HEK293T (cell line): ENCODE measurements at regions not wholly inside any gene's neighbourhood (a gene's known extent, or its start where the extent isn't known, plus 50 kb on each side); places are given as distances from the start of the nearest gene placed in this dataset.

Experiments used
- CTCF ChIA-PET: fragments of 350-600 bp; formaldehyde crosslinking; extraction: SDS; loops from one replicate; lab custom pipeline; 2021; ENCODE audit warnings: antibody characterized with exemption, inconsistent platforms; lab: Yijun Ruan, JAX
- POLR2A ChIA-PET: fragments of 350-600 bp; formaldehyde crosslinking; extraction: SDS; loops from one replicate; lab custom pipeline; 2020; ENCODE audit warnings: antibody characterized with exemption, inconsistent platforms; lab: Yijun Ruan, JAX
- DNase-seq: peaks from one replicate; pipeline ENCODE4 v3.0.0; 2012; ENCODE audit warnings: mixed read lengths; ENCODE audit errors: extremely low spot score
- ARNT ChIP-seq: fragments of 450-650 bp; IDR thresholded peaks from 2 replicates; pipeline ENCODE4 v1.6.1; 2017; ENCODE audit warnings: mild to moderate bottlenecking
- BHLHE40 ChIP-seq: fragments of 450-650 bp; IDR thresholded peaks from 2 replicates; pipeline ENCODE4 v1.6.1; 2016; ENCODE audit warnings: mild to moderate bottlenecking, moderate library complexity, borderline replicate concordance
- CTBP1 ChIP-seq: fragments of 450-650 bp; IDR thresholded peaks from 2 replicates; pipeline ENCODE4 v1.6.1; 2016; ENCODE audit warnings: borderline replicate concordance
- ELF4 ChIP-seq: fragments of 450-650 bp; IDR thresholded peaks from 2 replicates; pipeline ENCODE4 v1.6.1; 2017; ENCODE audit warnings: antibody characterized with exemption
- FOXA1 ChIP-seq: fragments of 450-650 bp; IDR thresholded peaks from 2 replicates; pipeline ENCODE4 v1.6.1; 2016; ENCODE audit warnings: mild to moderate bottlenecking
- FOXK2 ChIP-seq: fragments of 450-650 bp; IDR thresholded peaks from 2 replicates; pipeline ENCODE4 v1.6.1; 2016; ENCODE audit warnings: mild to moderate bottlenecking
- FOXM1 ChIP-seq: fragments of 450-650 bp; IDR thresholded peaks from 2 replicates; pipeline ENCODE4 v1.6.1; 2017; ENCODE audit warnings: mild to moderate bottlenecking, borderline replicate concordance
- HDGF ChIP-seq: fragments of 450-650 bp; IDR thresholded peaks from 2 replicates; pipeline ENCODE4 v1.6.1; 2017; ENCODE audit warnings: antibody characterized with exemption, borderline replicate concordance
- L3MBTL2 ChIP-seq: fragments of 450-650 bp; conservative IDR thresholded peaks from 2 replicates; pipeline ENCODE4 v1.6.1; 2016; ENCODE audit warnings: mild to moderate bottlenecking
- LEF1 ChIP-seq: fragments of 450-650 bp; IDR thresholded peaks from 2 replicates; pipeline ENCODE4 v1.6.1; 2017; ENCODE audit warnings: mild to moderate bottlenecking, borderline replicate concordance
- NFRKB ChIP-seq: fragments of 450-650 bp; IDR thresholded peaks from 2 replicates; pipeline ENCODE4 v1.6.1; 2016; ENCODE audit warnings: mild to moderate bottlenecking, moderate library complexity
- SP1 ChIP-seq: fragments of 450-650 bp; IDR thresholded peaks from 2 replicates; pipeline ENCODE4 v1.6.1; 2017
- SUZ12 ChIP-seq: fragments of 450-650 bp; IDR thresholded peaks from 2 replicates; pipeline ENCODE4 v1.6.1; 2016; ENCODE audit warnings: mild to moderate bottlenecking
- TARDBP ChIP-seq: fragments of 450-650 bp; IDR thresholded peaks from 2 replicates; pipeline ENCODE4 v1.6.1; 2016
- ZNF384 ChIP-seq: fragments of 450-650 bp; IDR thresholded peaks from 2 replicates; pipeline ENCODE4 v1.6.1; 2016
- TF ChIP-seq, protein P1 (sequence below): fragments of 450-650 bp; IDR thresholded peaks from 2 replicates; pipeline ENCODE4 v1.6.1; 2016

DNA sequence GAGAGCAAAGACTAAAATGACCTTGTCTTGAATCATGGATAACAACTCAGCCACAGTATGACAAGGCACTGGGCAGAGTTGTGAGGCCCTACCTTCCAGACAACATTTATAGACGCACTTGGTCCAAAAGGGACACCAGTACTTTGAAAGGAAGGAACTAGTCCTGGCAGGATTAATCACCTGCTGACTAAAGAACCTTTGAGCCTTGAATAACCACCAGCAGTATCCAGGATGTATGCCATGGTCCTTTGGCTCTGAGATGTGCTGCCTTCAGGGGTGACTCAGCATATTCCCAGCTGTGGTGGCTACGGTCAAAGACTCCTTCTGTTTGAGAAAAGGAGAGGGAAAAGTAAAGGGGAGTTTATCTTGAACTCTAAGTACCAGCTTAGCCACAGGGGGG, 118.1 kb upstream of the PRR32 start:
- POLR2A ChIA-PET, result no interaction called here
- CTCF ChIA-PET, result no interaction called here
- TF ChIP-seq FOXK2 (no peak), HDGF (no peak), FOXA1 (no peak), CTBP1 (no peak), SUZ12 (no peak)
- TF ChIP-seq, protein P1, sequence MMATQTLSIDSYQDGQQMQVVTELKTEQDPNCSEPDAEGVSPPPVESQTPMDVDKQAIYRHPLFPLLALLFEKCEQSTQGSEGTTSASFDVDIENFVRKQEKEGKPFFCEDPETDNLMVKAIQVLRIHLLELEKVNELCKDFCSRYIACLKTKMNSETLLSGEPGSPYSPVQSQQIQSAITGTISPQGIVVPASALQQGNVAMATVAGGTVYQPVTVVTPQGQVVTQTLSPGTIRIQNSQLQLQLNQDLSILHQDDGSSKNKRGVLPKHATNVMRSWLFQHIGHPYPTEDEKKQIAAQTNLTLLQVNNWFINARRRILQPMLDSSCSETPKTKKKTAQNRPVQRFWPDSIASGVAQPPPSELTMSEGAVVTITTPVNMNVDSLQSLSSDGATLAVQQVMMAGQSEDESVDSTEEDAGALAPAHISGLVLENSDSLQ, result no peak
- DNase-seq, result no peak

DNA sequence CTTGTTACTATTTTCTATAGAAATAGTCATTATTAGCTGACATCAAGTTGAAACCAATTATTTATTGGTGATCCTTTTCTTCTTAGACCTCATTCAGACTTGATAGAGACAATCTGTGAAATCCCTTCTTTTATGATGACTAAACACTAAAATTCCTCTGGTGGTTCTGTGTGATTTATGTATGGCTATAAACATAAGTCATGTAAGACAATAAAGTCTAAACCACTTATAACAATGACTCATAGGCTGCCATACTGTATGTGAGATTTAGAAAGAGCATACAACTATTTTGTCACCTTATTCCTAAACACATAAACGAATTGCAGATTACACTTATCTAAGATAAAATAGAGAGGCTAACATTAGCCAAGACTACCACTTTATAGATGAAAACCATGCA, 101.1 kb upstream of the PRR32 start:
- ChIA-PET CTCF (no interaction called here), POLR2A (no interaction called here)
- no peak for DNase-seq
- no peak for TF ChIP-seq FOXM1
- no peak for TF ChIP-seq LEF1
- TF ChIP-seq, protein P1, result no peak
- no peak for TF ChIP-seq L3MBTL2
- no peak for TF ChIP-seq FOXA1

DNA sequence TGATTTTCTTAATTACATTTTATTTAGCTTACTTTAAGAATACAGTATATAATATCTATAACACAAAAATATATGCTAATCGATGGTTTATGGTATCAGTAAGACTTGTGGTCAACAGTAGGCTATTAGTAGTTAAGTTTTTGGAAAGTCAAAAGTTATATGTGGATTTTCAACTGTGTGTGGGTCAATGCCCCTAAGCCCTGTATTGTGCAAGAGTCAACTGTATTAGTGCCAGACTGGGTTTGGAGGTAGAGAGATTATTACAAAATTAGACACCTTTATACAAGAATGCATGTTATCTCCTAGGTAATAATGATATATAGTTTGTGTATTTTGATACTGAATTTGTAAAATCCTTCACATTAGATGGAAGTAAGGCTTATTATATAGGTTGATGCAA, 100.3 kb upstream of the PRR32 start:
- no peak for DNase-seq
- CTCF ChIA-PET, result no interaction called here

DNA sequence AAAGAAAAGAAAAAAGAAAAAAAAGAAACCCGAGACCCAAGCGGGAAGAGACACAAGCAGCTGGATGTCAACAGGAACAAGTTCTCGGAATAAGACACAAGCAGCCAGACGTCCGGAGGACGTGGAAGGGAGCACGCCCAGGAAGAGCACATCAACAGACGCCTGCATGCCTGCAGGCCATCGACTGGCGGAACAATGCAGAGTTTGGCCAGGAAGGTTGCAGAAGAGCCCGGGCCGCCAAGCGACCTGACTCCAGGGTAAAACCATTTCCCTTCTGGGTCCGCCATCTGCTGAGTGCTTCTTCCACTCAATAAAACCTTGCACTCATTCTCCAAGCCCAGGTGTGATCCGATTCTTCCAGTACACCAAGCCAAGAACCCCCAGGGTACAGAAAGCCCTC, 95.6 kb upstream of the PRR32 start:
- peak; percentile 5 for DNase-seq
- POLR2A ChIA-PET, result no interaction called here
- CTCF ChIA-PET, result interaction anchor here (0.8 kb wide), 1 partner anchor 292 kb away, joined by 3 read pairs; no protein-coding TSS in a partner anchor
- no peak for TF ChIP-seq ZNF384
- TF ChIP-seq L3MBTL2, result no peak
- TF ChIP-seq ELF4, result no peak
- no peak for TF ChIP-seq SP1
- TF ChIP-seq NFRKB, result no peak
- TF ChIP-seq FOXK2, result no peak
- TF ChIP-seq SUZ12, result no peak
- no peak for TF ChIP-seq FOXA1
- no peak for TF ChIP-seq BHLHE40
- TF ChIP-seq LEF1, result no peak
- TF ChIP-seq CTBP1, result no peak
- TF ChIP-seq HDGF, result no peak
- TF ChIP-seq, protein P1, result no peak
- TF ChIP-seq ARNT, result no peak
- no peak for TF ChIP-seq TARDBP
- TF ChIP-seq FOXM1, result no peak

More for the DNA sequence above, 100.3 kb upstream of the PRR32 start:
- no peak for TF ChIP-seq SUZ12
- TF ChIP-seq TARDBP, result no peak
- TF ChIP-seq SP1, result no peak
- TF ChIP-seq ELF4, result no peak
- POLR2A ChIA-PET, result no interaction called here

DNA sequence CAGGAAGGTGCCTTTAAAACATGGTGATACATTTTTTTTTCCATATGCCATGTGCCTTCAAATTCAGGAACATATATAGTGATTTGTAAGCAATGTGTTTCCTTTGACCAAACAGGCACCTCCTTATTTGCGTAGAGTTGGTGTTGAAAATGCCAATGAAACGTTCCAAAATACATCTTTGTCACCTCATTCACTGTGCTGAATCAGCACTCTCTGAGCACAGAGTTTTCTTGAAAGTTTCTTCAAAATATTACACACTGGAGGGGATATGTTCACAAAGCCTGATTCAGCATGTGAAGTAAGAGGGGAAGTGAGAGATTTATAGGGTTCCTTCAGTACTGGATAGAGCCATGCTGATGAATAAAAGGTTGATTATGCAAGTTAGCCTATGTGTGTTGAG, 85.7 kb upstream of the PRR32 start:
- CTCF ChIA-PET, result no interaction called here
- DNase-seq, result no peak
- POLR2A ChIA-PET, result no interaction called here
- TF ChIP-seq BHLHE40 (no peak), LEF1 (no peak), HDGF (no peak), L3MBTL2 (no peak)
